CD8-positive, alpha-beta memory T cell (primary cell): ENCODE measurements at regions not wholly inside any gene's neighbourhood (a gene's known extent, or its start where the extent isn't known, plus 50 kb on each side); places are given as distances from the start of the nearest gene placed in this dataset.

Experiments used
- CTCF ChIA-PET: fragments of 350-600 bp; sonication (Branson Sonifier 250); formaldehyde crosslinking; loops from one replicate; lab custom pipeline; 2021; ENCODE audit warnings: antibody characterized with exemption; lab: Charles Lee
- POLR2A ChIA-PET: fragments of 350-600 bp; sonication (Branson Sonifier 250); formaldehyde crosslinking; loops from one replicate; lab custom pipeline; 2021; ENCODE audit warnings: antibody characterized with exemption; lab: Charles Lee
- DNase-seq, 5 donors: peaks; one replicate each; pipeline versions ENCODE4 v3.0.0 to v3.0.0-alpha.2; 2020 to 2022; ENCODE audit warnings: mixed read lengths in 1 of 5
- H3K27ac ChIP-seq: one replicate; pipeline ENCODE4 v1.7.0; 2013; ENCODE audit warnings: low read depth, mild to moderate bottlenecking, low read length, moderate library complexity
- H3K27me3 ChIP-seq: 2 replicates; pipeline ENCODE4 v1.7.0; 2013; ENCODE audit warnings: low read length, mild to moderate bottlenecking; ENCODE audit not compliant: insufficient read depth, poor library complexity, severe bottlenecking
- H3K36me3 ChIP-seq: 2 replicates; pipeline ENCODE4 v1.7.0; 2013; ENCODE audit warnings: mild to moderate bottlenecking, low read length, moderate library complexity; ENCODE audit not compliant: insufficient read depth
- H3K4me1 ChIP-seq: 2 replicates; pipeline ENCODE4 v1.7.0; 2013; ENCODE audit warnings: mild to moderate bottlenecking, low read length, moderate library complexity; ENCODE audit not compliant: insufficient read depth
- H3K4me3 ChIP-seq: 2 replicates; pipeline ENCODE4 v1.7.0; 2013; ENCODE audit warnings: mild to moderate bottlenecking, low read length
- H3K9me3 ChIP-seq: 2 replicates; pipeline ENCODE4 v1.7.0; 2013; ENCODE audit warnings: mild to moderate bottlenecking, low read length
- H3K27ac Mint-ChIP-seq, 8 donors: one replicate each; pipeline ENCODE4 v1.8.0; 2020 to 2021; ENCODE audit warnings: mixed read lengths in 8 of 8, mild to moderate bottlenecking in 6 of 8, inconsistent platforms in 3 of 8, moderate library complexity in 3 of 8
- H3K27me3 Mint-ChIP-seq, 2 donors: one replicate each; pipeline ENCODE4 v1.8.0; 2020 to 2021; ENCODE audit warnings: mixed read lengths in 2 of 2, mild to moderate bottlenecking in 1 of 2, moderate library complexity in 1 of 2
- H3K36me3 Mint-ChIP-seq, 3 donors: one replicate each; pipeline ENCODE4 v1.8.0; 2020 to 2021; ENCODE audit warnings: mixed read lengths in 3 of 3, inconsistent platforms in 1 of 3, mild to moderate bottlenecking in 1 of 3
- H3K4me1 Mint-ChIP-seq, 3 donors: one replicate each; pipeline ENCODE4 v1.8.0; 2020 to 2021; ENCODE audit warnings: mixed read lengths in 3 of 3, inconsistent platforms in 1 of 3, mild to moderate bottlenecking in 1 of 3
- H3K4me3 Mint-ChIP-seq, 7 donors: one replicate each; pipeline ENCODE4 v1.8.0; 2020 to 2021; ENCODE audit warnings: mixed read lengths in 7 of 7, mild to moderate bottlenecking in 6 of 7, moderate library complexity in 4 of 7, inconsistent platforms in 2 of 7
- H3K9me3 Mint-ChIP-seq, 5 donors: one replicate each; pipeline ENCODE4 v1.8.0; 2020 to 2022; ENCODE audit warnings: mixed read lengths in 5 of 5, mild to moderate bottlenecking in 3 of 5, moderate library complexity in 2 of 5, inconsistent platforms in 1 of 5

GRCh38 chr9:10930081-10930480, 317.3 kb upstream of the PTPRD start:
- Histone ChIP-seq H3K27me3 (no peaks in the 10 kb centered on the region), H3K4me3 (no peak overlapping the region), H3K9me3 (no peaks in the 10 kb centered on the region), H3K4me1 (no peaks in the 10 kb centered on the region), H3K36me3 (no peaks in the 10 kb centered on the region), H3K27ac (no peak overlapping the region)
- H3K4me1 Mint-ChIP-seq = no peaks in the 10 kb centered on the region
- no peak overlapping the region for H3K27ac Mint-ChIP-seq
- peaks cover 4 to 36% (median 18%) of the 10 kb centered on the region in 5 donors for H3K9me3 Mint-ChIP-seq
- ChIA-PET CTCF (no interaction called here), POLR2A (no interaction called here)
- no peaks in the 10 kb centered on the region for H3K27me3 Mint-ChIP-seq
- no peaks in the 10 kb centered on the region for H3K36me3 Mint-ChIP-seq
- no peak overlapping the region for H3K4me3 Mint-ChIP-seq
- DNase-seq = no peak

- Mint-ChIP-seq H3K27me3 (no peaks in the 10 kb centered on the region), H3K27ac (no peak overlapping the region), H3K4me1 (no peaks in the 10 kb centered on the region), H3K9me3 (peaks cover 15 to 24% (median 22%) of the 10 kb centered on the region in 5 donors), H3K36me3 (no peaks in the 10 kb centered on the region), H3K4me3 (no peak overlapping the region)
- Histone ChIP-seq H3K27ac (no peak overlapping the region), H3K4me3 (no peak overlapping the region), H3K36me3 (no peaks in the 10 kb centered on the region), H3K4me1 (no peaks in the 10 kb centered on the region), H3K27me3 (no peaks in the 10 kb centered on the region), H3K9me3 (no peaks in the 10 kb centered on the region)
- no peak for DNase-seq
- POLR2A ChIA-PET = no interaction called here
- CTCF ChIA-PET = no interaction called here
Observed at GRCh38 chr9:10946676-10947410, 334.0 kb upstream of the PTPRD start.

- Histone ChIP-seq H3K9me3 (no peaks in the 10 kb centered on the region), H3K4me3 (no peak overlapping the region), H3K36me3 (no peaks in the 10 kb centered on the region), H3K27ac (no peak overlapping the region), H3K4me1 (no peaks in the 10 kb centered on the region), H3K27me3 (no peaks in the 10 kb centered on the region)
- Mint-ChIP-seq H3K36me3 (no peaks in the 10 kb centered on the region), H3K27me3 (no peaks in the 10 kb centered on the region), H3K9me3 (peaks cover 8 to 28% (median 20%) of the 10 kb centered on the region in 5 donors), H3K4me1 (no peaks in the 10 kb centered on the region), H3K4me3 (no peak overlapping the region), H3K27ac (no peak overlapping the region)
- POLR2A ChIA-PET = no interaction called here
- CTCF ChIA-PET = no interaction called here
- no peak for DNase-seq
Observed at GRCh38 chr9:10957878-10958277, 345.1 kb upstream of the PTPRD start.

- Mint-ChIP-seq H3K36me3 (no peaks in the 10 kb centered on the region), H3K4me3 (no peak overlapping the region), H3K4me1 (no peaks in the 10 kb centered on the region), H3K27me3 (no peaks in the 10 kb centered on the region), H3K27ac (no peak overlapping the region), H3K9me3 (peaks cover 14 to 43% (median 30%) of the 10 kb centered on the region in 5 donors)
- POLR2A ChIA-PET = no interaction called here
- no peaks in the 10 kb centered on the region for H3K4me1 ChIP-seq
- CTCF ChIA-PET = no interaction called here
- no peaks in the 10 kb centered on the region for H3K27me3 ChIP-seq
- H3K36me3 ChIP-seq = no peaks in the 10 kb centered on the region
- H3K27ac ChIP-seq = no peak overlapping the region
- no peak overlapping the region for H3K4me3 ChIP-seq
- no peaks in the 10 kb centered on the region for H3K9me3 ChIP-seq
- no peak for DNase-seq
Observed at GRCh38 chr9:10961883-10962282, 349.1 kb upstream of the PTPRD start.

GRCh38 chr9:10983251-10983650, 370.4 kb upstream of the PTPRD start:
- Histone ChIP-seq H3K27me3 (no peaks in the 10 kb centered on the region), H3K4me3 (no peak overlapping the region), H3K9me3 (no peaks in the 10 kb centered on the region), H3K4me1 (no peaks in the 10 kb centered on the region), H3K27ac (no peak overlapping the region), H3K36me3 (no peaks in the 10 kb centered on the region)
- Mint-ChIP-seq H3K4me1 (no peaks in the 10 kb centered on the region), H3K9me3 (peaks cover 5 to 22% (median 11%) of the 10 kb centered on the region in 5 donors), H3K4me3 (no peak overlapping the region), H3K27ac (no peak overlapping the region), H3K36me3 (no peaks in the 10 kb centered on the region), H3K27me3 (no peaks in the 10 kb centered on the region)
- no peak for DNase-seq
- ChIA-PET CTCF (no interaction called here), POLR2A (no interaction called here)

- no peaks in the 10 kb centered on the region for H3K36me3 ChIP-seq
- Mint-ChIP-seq H3K9me3 (peaks cover 6 to 37% (median 15%) of the 10 kb centered on the region in 5 donors), H3K4me1 (no peaks in the 10 kb centered on the region), H3K27me3 (no peaks in the 10 kb centered on the region), H3K27ac (no peak overlapping the region), H3K36me3 (no peaks in the 10 kb centered on the region), H3K4me3 (no peak overlapping the region)
- no peak for DNase-seq
- no peaks in the 10 kb centered on the region for H3K27me3 ChIP-seq
- H3K9me3 ChIP-seq = no peaks in the 10 kb centered on the region
- ChIA-PET CTCF (no interaction called here), POLR2A (no interaction called here)
- H3K4me3 ChIP-seq = no peak overlapping the region
- H3K4me1 ChIP-seq = no peaks in the 10 kb centered on the region
- H3K27ac ChIP-seq = no peak overlapping the region
Observed at GRCh38 chr9:10999646-11000045, 386.8 kb upstream of the PTPRD start.

- POLR2A ChIA-PET = no interaction called here
- Mint-ChIP-seq H3K36me3 (no peaks in the 10 kb centered on the region), H3K4me3 (no peak overlapping the region), H3K4me1 (no peaks in the 10 kb centered on the region), H3K27ac (no peak overlapping the region), H3K9me3 (peaks cover 6 to 34% (median 10%) of the 10 kb centered on the region in 5 donors), H3K27me3 (no peaks in the 10 kb centered on the region)
- Histone ChIP-seq H3K9me3 (no peaks in the 10 kb centered on the region), H3K4me1 (no peaks in the 10 kb centered on the region), H3K27me3 (no peaks in the 10 kb centered on the region), H3K27ac (no peak overlapping the region), H3K36me3 (no peaks in the 10 kb centered on the region), H3K4me3 (no peak overlapping the region)
- DNase-seq = no peak
- CTCF ChIA-PET = no interaction called here
Observed at GRCh38 chr9:11001546-11001945, 388.7 kb upstream of the PTPRD start.

- Mint-ChIP-seq H3K4me3 (no peak overlapping the region), H3K4me1 (no peaks in the 10 kb centered on the region), H3K36me3 (no peaks in the 10 kb centered on the region), H3K27ac (no peak overlapping the region), H3K9me3 (peaks cover 5 to 30% (median 9%) of the 10 kb centered on the region in 5 donors), H3K27me3 (no peaks in the 10 kb centered on the region)
- H3K4me3 ChIP-seq = no peak overlapping the region
- H3K36me3 ChIP-seq = no peaks in the 10 kb centered on the region
- POLR2A ChIA-PET = no interaction called here
- no peaks in the 10 kb centered on the region for H3K4me1 ChIP-seq
- DNase-seq = no peak
- H3K9me3 ChIP-seq = no peaks in the 10 kb centered on the region
- H3K27me3 ChIP-seq = no peaks in the 10 kb centered on the region
- CTCF ChIA-PET = no interaction called here
- no peak overlapping the region for H3K27ac ChIP-seq
Observed at GRCh38 chr9:11002705-11003104, 389.9 kb upstream of the PTPRD start.
